Epithelial cell of esophagus (primary cell): ENCODE measurements at regions not wholly inside any gene's neighbourhood (a gene's known extent, or its start where the extent isn't known, plus 50 kb on each side); places are given as distances from the start of the nearest gene placed in this dataset.
A peak's percentile ranks its signal among the peaks of the same experiment; 100 is the strongest.

Source experiments
- DNase-seq: peaks from one replicate; pipeline ENCODE4 v3.0.0; 2010; ENCODE audit warnings: low read depth
- H3K4me3 ChIP-seq: 2 replicates; pipeline ENCODE4 v1.5.1; 2011; ENCODE audit warnings: mild to moderate bottlenecking, low read length, control low read depth
- TF ChIP-seq, protein P1 (sequence below): IDR thresholded peaks from 2 replicates; pipeline ENCODE4 v1.5.1; 2011; ENCODE audit warnings: low read depth, mild to moderate bottlenecking, low read length, control low read depth, inconsistent platforms; ENCODE audit not compliant: insufficient read depth; ENCODE audit errors: missing control alignments

DNA sequence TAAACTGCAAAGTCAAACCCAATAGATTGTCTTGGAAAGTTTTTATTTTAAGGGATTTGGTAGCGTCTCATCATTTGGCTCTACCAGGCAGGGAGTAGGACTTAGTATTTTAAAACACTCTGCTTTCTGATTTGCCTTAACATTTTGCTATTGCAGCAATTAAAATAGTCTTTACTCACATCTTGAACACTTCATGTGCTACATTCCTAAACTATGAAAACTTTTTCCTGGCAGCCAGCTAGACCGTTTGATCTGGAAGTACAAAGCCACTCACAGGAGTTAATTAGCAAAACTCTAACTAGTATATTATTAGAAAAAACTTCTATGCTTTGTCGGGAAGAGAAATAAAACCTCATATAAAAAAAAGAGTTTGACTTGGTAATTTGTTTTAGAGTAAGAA, 111.4 kb downstream of the TFPI2 start:
- TF ChIP-seq, protein P1, sequence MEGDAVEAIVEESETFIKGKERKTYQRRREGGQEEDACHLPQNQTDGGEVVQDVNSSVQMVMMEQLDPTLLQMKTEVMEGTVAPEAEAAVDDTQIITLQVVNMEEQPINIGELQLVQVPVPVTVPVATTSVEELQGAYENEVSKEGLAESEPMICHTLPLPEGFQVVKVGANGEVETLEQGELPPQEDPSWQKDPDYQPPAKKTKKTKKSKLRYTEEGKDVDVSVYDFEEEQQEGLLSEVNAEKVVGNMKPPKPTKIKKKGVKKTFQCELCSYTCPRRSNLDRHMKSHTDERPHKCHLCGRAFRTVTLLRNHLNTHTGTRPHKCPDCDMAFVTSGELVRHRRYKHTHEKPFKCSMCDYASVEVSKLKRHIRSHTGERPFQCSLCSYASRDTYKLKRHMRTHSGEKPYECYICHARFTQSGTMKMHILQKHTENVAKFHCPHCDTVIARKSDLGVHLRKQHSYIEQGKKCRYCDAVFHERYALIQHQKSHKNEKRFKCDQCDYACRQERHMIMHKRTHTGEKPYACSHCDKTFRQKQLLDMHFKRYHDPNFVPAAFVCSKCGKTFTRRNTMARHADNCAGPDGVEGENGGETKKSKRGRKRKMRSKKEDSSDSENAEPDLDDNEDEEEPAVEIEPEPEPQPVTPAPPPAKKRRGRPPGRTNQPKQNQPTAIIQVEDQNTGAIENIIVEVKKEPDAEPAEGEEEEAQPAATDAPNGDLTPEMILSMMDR: no peak
- H3K4me3 ChIP-seq: no peak overlapping the region
- DNase-seq: no peak

DNA sequence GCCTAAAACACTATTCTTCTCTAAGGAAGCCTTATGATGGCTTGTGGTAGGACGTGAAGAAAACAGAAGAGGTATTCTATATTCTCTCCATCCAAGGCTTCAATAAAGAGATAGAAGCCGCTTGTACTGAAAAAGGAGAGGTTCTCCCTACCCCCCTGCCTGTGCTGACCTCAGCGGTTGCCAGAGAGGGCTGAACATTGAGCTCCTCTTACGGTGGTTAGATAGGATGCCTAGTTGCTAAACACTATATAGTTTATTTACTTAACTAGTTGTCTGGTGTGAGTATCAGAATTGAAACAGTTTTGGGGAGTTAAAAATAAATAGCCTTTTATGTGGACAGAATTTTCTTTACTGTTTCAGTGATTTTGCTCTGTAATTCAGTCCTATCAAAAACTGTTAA, 112.2 kb downstream of the TFPI2 start:
- TF ChIP-seq, protein P1: no peak
- no peak overlapping the region for H3K4me3 ChIP-seq
- no peak for DNase-seq

DNA sequence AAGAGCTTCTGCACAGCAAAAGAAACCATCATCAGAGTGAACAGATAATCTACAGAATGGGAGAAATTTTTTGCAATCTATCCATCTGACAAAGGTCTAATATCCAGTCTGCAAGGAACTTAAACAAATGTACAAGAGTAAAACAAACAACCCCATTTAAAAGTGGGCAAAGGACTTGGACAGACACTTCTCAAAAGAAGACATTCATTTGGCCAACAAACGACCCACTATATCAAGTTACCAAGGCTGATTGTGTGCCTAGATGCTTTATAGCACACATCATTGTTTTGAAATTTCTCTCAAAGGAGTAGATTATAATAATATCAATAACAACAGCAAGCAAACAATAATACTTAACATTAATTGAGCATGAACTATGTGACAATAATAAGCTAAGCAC, 117.1 kb downstream of the TFPI2 start:
- no peak overlapping the region for H3K4me3 ChIP-seq
- DNase-seq: no peak
- TF ChIP-seq, protein P1: no peak

DNA sequence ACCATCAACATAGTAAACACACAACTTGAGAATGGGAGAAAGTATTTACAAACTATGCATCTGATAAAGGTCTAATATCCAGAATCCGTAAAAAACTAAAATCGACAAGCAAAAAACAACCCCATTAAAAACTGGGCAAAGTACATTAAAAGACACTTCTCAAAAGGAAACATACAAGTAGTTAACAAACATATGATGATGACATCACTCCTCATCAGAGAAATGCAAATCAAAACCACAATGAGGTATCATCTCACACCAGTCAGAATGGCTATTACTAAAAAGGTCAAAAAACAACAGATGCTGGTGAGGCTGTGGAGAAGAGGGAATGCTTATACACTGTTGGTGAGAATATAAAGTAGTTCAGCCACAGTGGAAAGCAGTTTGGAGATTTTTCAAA, 125.1 kb downstream of the TFPI2 start:
- no peak overlapping the region for H3K4me3 ChIP-seq
- TF ChIP-seq, protein P1: no peak
- DNase-seq: no peak

DNA sequence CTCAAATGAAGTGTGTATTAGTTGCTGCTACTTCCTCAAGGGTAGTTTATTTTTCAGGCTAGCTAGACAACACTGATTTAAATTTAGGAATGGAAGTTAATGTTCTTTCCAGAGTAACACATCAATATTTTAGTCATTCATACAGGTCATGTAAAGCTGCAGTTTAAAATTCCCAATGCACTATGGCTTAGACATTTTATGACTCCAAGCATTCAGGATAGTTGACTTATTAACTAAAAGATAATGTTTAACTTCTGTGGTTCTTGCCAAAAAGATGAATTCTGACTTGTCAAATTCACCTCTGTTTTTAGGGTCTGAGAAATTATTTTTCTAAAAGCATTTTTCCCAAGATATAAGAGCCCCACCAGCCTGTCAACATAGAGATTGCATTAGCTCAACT, 131.9 kb downstream of the TFPI2 start:
- TF ChIP-seq, protein P1: no peak
- H3K4me3 ChIP-seq: no peak overlapping the region
- no peak for DNase-seq

DNA sequence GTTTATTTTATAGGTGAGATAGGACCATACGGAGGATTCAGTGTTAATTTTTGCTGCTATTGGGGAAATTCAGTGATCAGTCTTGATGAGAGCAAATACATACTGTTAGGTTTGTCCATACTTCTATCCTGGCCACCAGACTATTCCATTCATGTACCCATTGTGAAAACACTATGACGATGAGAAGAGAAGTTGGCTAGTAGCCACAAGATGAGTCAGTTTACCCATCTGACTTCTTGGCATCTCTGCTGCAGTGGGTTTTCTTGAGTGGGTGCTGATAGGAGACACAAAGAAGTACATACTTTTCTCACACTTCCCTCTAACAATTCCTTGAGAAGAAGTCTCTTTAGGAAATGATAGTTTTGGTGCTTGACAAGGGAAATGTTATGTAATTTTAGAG, 133.1 kb downstream of the TFPI2 start:
- TF ChIP-seq, protein P1: no peak
- peak; percentile 32 for DNase-seq
- H3K4me3 ChIP-seq: no peak overlapping the region

DNA sequence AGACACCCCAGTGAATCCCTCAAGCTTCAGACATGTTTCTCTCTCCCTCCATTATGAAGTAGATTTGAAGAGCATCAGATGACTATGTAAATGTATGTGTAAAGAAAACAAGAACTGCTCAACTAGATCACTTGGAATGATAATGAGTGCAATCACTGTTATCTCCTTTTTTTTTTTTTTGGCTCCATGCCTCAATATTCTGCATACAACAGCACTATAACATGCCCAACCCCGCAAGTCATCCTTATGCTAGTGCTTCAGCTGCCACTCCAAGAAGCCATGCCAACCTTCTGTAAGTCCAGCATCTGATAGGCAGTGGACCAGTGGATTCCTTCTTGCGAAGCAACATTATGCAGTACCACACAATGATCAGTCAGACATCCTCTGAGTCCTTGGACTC, 133.7 kb downstream of the TFPI2 start:
- TF ChIP-seq, protein P1: no peak
- no peak for DNase-seq
- no peak overlapping the region for H3K4me3 ChIP-seq
